GM23248 (cell line): ENCODE measurements at regions not wholly inside any gene's neighbourhood (a gene's known extent, or its start where the extent isn't known, plus 50 kb on each side); places are given as distances from the start of the nearest gene placed in this dataset.
"Not testable (repeated sequence)": the region's sequence is repeated elsewhere in the genome, so short reads cannot be mapped to it uniquely, and the experiment has no call there.

ENCODE experiments used
- DNase-seq: peaks from one replicate; pipeline ENCODE4 v3.0.0-alpha.2; 2015
- H2AFZ ChIP-seq: fragments of 200-600 bp; sonication (generic); 2 replicates; pipeline ENCODE4 v1.6.1; 2016; ENCODE audit warnings: antibody characterized with exemption
- H3F3A ChIP-seq: fragments of 200-600 bp; sonication (generic); 2 replicates; pipeline ENCODE4 v1.6.1; 2016; ENCODE audit warnings: mild to moderate bottlenecking, antibody characterized with exemption, mixed run types; ENCODE audit not compliant: insufficient read depth
- H3K27ac ChIP-seq: fragments of 200-600 bp; sonication (generic); 2 replicates; pipeline ENCODE4 v1.5.1; 2016; ENCODE audit warnings: mild to moderate bottlenecking
- H3K27me3 ChIP-seq: fragments of 200-600 bp; sonication (generic); replicated peaks from 2 replicates; pipeline ENCODE4 v1.6.1; 2016; ENCODE audit warnings: mild to moderate bottlenecking; ENCODE audit not compliant: insufficient read depth
- H3K36me3 ChIP-seq: fragments of 200-600 bp; sonication (generic); 2 replicates; pipeline ENCODE4 v1.6.1; 2016; ENCODE audit warnings: low read depth, mild to moderate bottlenecking
- H3K4me1 ChIP-seq: fragments of 200-600 bp; sonication (generic); 2 replicates; pipeline ENCODE4 v1.6.1; 2016; ENCODE audit warnings: mild to moderate bottlenecking; ENCODE audit not compliant: insufficient read depth
- H3K4me2 ChIP-seq: fragments of 200-600 bp; sonication (generic); one replicate; pipeline ENCODE4 v1.6.1; 2016; ENCODE audit warnings: mild to moderate bottlenecking; ENCODE audit not compliant: unreplicated experiment
- H3K4me3 ChIP-seq: fragments of 200-600 bp; sonication (generic); 2 replicates; pipeline ENCODE4 v1.5.1; 2016; ENCODE audit warnings: mild to moderate bottlenecking
- H3K79me2 ChIP-seq: fragments of 200-600 bp; sonication (generic); 2 replicates; pipeline ENCODE4 v1.6.1; 2016; ENCODE audit warnings: mild to moderate bottlenecking; ENCODE audit not compliant: insufficient read depth
- H3K9ac ChIP-seq: fragments of 200-600 bp; sonication (generic); 2 replicates; pipeline ENCODE4 v1.6.1; 2016; ENCODE audit warnings: mild to moderate bottlenecking
- H3K9me2 ChIP-seq: fragments of 200-600 bp; sonication (generic); 2 replicates; pipeline ENCODE4 v1.6.1; 2016; ENCODE audit warnings: mixed run types, mild to moderate bottlenecking, moderate library complexity; ENCODE audit not compliant: insufficient read depth
- H3K9me3 ChIP-seq: fragments of 200-600 bp; sonication (generic); one replicate; pipeline ENCODE4 v1.6.1; 2017; ENCODE audit warnings: low read depth
- H4K20me1 ChIP-seq: fragments of 200-600 bp; sonication (generic); 2 replicates; pipeline ENCODE4 v1.6.0; 2016; ENCODE audit not compliant: insufficient read depth
- EZH2 ChIP-seq: fragments of 200-600 bp; sonication (generic); IDR thresholded peaks from 2 replicates; pipeline ENCODE4 v1.6.1; 2018; ENCODE audit warnings: antibody characterized with exemption, mild to moderate bottlenecking; ENCODE audit not compliant: insufficient read depth, poor library complexity, severe bottlenecking
- EZH2phosphoT487 ChIP-seq: fragments of 200-600 bp; sonication (generic); IDR thresholded peaks from 2 replicates; pipeline ENCODE4 v1.6.1; 2018; ENCODE audit warnings: antibody characterized with exemption, moderate library complexity, mild to moderate bottlenecking, low read depth; ENCODE audit not compliant: insufficient read depth
- WGBS, 2 experiments: methylation state at CpG; one replicate each; pipeline ENCODE4 v1.1.6; 2015 to 2017; ENCODE audit warnings: low lambda C conversion rate in 2 of 2, low coverage in 1 of 2; ENCODE audit errors: missing lambda C conversion rate in 2 of 2; 5-methylcytosine and 5-hydroxymethylcytosine counted together
- in situ Hi-C: fragments of 300-500 bp; cut with MboI; formaldehyde crosslinking; loops from 2 replicates; pipeline ENCODE4 v1.15.0; 2020

GRCh38 chr10:25842146-25842545 is 91.9 kb upstream of the MYO3A start:
- H3K9me2 ChIP-seq: no peaks in the 10 kb centered on the region
- H3K4me2 ChIP-seq: no peak overlapping the region
- no peak overlapping the region for H3K4me3 ChIP-seq
- DNase-seq: no peak
- WGBS, 2 experiments: 8 to 12% methylated on average over 6 of the region's 6 CpGs
- no peaks in the 10 kb centered on the region for H3K27me3 ChIP-seq
- H3K9me3 ChIP-seq: no peaks in the 10 kb centered on the region
- H3K79me2 ChIP-seq: no peaks in the 10 kb centered on the region
- H4K20me1 ChIP-seq: no peaks in the 10 kb centered on the region
- in situ Hi-C loops: no loop called here
- H3F3A ChIP-seq: no peaks in the 10 kb centered on the region
- H3K4me1 ChIP-seq: no peaks in the 10 kb centered on the region
- H2AFZ ChIP-seq: no peak overlapping the region
- H3K27ac ChIP-seq: no peak overlapping the region
- no peak for TF ChIP-seq EZH2phosphoT487
- TF ChIP-seq EZH2: no peak
- no peaks in the 10 kb centered on the region for H3K36me3 ChIP-seq
- H3K9ac ChIP-seq: no peak overlapping the region

- Histone ChIP-seq H2AFZ (no peak overlapping the region), H3K27ac (no peak overlapping the region), H3K9me3 (no peaks in the 10 kb centered on the region), H3K27me3 (no peaks in the 10 kb centered on the region), H3K9me2 (no peaks in the 10 kb centered on the region), H3F3A (no peaks in the 10 kb centered on the region), H3K4me3 (no peak overlapping the region), H3K36me3 (no peaks in the 10 kb centered on the region), H3K4me2 (no peak overlapping the region), H4K20me1 (no peaks in the 10 kb centered on the region), H3K79me2 (no peaks in the 10 kb centered on the region), H3K9ac (no peak overlapping the region), H3K4me1 (no peaks in the 10 kb centered on the region)
- DNase-seq: no peak
- WGBS, 2 experiments: 25 to 27% methylated on average over 10 of the region's 10 CpGs
- in situ Hi-C loops: no loop called here
- TF ChIP-seq EZH2phosphoT487 (no peak), EZH2 (no peak)
Measured at GRCh38 chr10:25843551-25844170, 90.4 kb upstream of the MYO3A start.

GRCh38 chr10:25844716-25845115 is 89.3 kb upstream of the MYO3A start:
- in situ Hi-C loops, H3K4me2 ChIP-seq, H3K27ac ChIP-seq, H3K27me3 ChIP-seq, H4K20me1 ChIP-seq, DNase-seq, H3K9me3 ChIP-seq, H3K9ac ChIP-seq, H3K9me2 ChIP-seq, H3K4me1 ChIP-seq, H3K4me3 ChIP-seq, H3K79me2 ChIP-seq, H3K36me3 ChIP-seq, H3F3A ChIP-seq, H2AFZ ChIP-seq: not testable (repeated sequence)
- WGBS, 2 experiments: 9 to 36% methylated on average over 2 of the region's 2 CpGs

GRCh38 chr10:25849268-25849667 is 84.8 kb upstream of the MYO3A start:
- WGBS, 2 experiments: 8 to 17% methylated on average over 3 of the region's 3 CpGs
- no peak overlapping the region for H3K4me2 ChIP-seq

GRCh38 chr10:25849988-25850387 is 84.0 kb upstream of the MYO3A start:
- 6% methylated on average over 4 of the region's 4 CpGs for WGBS, 2 experiments
- Histone ChIP-seq H3K4me2 (no peak overlapping the region), H3K9me2 (no peaks in the 10 kb centered on the region), H3K27me3 (no peaks in the 10 kb centered on the region), H4K20me1 (no peaks in the 10 kb centered on the region), H3K9ac (no peak overlapping the region), H3K27ac (no peak overlapping the region), H3K4me3 (no peak overlapping the region), H3K4me1 (no peaks in the 10 kb centered on the region), H3K9me3 (no peaks in the 10 kb centered on the region), H3K36me3 (no peaks in the 10 kb centered on the region), H3K79me2 (no peaks in the 10 kb centered on the region), H3F3A (no peaks in the 10 kb centered on the region), H2AFZ (no peak overlapping the region)
- DNase-seq: no peak
- TF ChIP-seq EZH2phosphoT487: no peak
- TF ChIP-seq EZH2: no peak
- in situ Hi-C loops: no loop called here

More at GRCh38 chr10:25849268-25849667, 84.8 kb upstream of the MYO3A start:
- H3K9me3 ChIP-seq: no peaks in the 10 kb centered on the region
- H3K4me3 ChIP-seq: no peak overlapping the region
- H3K79me2 ChIP-seq: no peaks in the 10 kb centered on the region
- H3K9ac ChIP-seq: no peak overlapping the region
- H3K27me3 ChIP-seq: no peaks in the 10 kb centered on the region
- H2AFZ ChIP-seq: no peak overlapping the region
- in situ Hi-C loops: no loop called here
- no peaks in the 10 kb centered on the region for H3F3A ChIP-seq
- H3K36me3 ChIP-seq: no peaks in the 10 kb centered on the region
- H3K4me1 ChIP-seq: no peaks in the 10 kb centered on the region
- no peaks in the 10 kb centered on the region for H3K9me2 ChIP-seq
- no peak for DNase-seq
- no peak overlapping the region for H3K27ac ChIP-seq
- no peaks in the 10 kb centered on the region for H4K20me1 ChIP-seq
- TF ChIP-seq EZH2phosphoT487: no peak
- no peak for TF ChIP-seq EZH2
